HepG2 (cell line): ENCODE measurements at regions not wholly inside any gene's neighbourhood (a gene's known extent, or its start where the extent isn't known, plus 50 kb on each side); places are given as distances from the start of the nearest gene placed in this dataset.

Experiments used
- ATAC-seq: fragments of 200-7000 bp; cut with Tn5 transposase; 3 replicates; pipeline ENCODE4 v1.9.1; 2020; ENCODE audit warnings: mild to moderate bottlenecking, moderate library complexity
- BruUV-seq: library from RNA; stranded (reverse); fragments of 400-500 nt; replicated peaks from 2 replicates; lab custom pipeline; 2021; lab: Mats Ljungman, UMichigan
- CTCF ChIA-PET: fragments of 300-600 bp; formaldehyde crosslinking; extraction: SDS; loops from one replicate; lab custom pipeline; 2021; ENCODE audit warnings: low total read pairs, inconsistent platforms, low intra/inter-chr PET ratio; lab: Yijun Ruan, JAX
- POLR2A ChIA-PET: fragments of 350-600 bp; sonication (Branson Sonifier 250); formaldehyde crosslinking; loops from one replicate; lab custom pipeline; 2020; ENCODE audit warnings: antibody characterized with exemption, inconsistent platforms; lab: Yijun Ruan, JAX
- DNase-seq: peaks from one replicate; pipeline ENCODE4 v3.0.0-alpha.2; 2015; ENCODE audit warnings: low spot score
- FAIRE-seq: peaks from 3 replicates; lab custom pipeline; 2011; peaks lifted over from hg19 to GRCh38; lab: Jason Lieb, UNC
- H2AFZ ChIP-seq: one replicate; pipeline ENCODE4 v1.6.1; 2011; ENCODE audit warnings: low read length, inconsistent platforms
- H3K27ac ChIP-seq: fragments of 300-600 bp; 3 replicates; pipeline ENCODE4 v1.8.0; 2011; ENCODE audit warnings: mixed run types, mild to moderate bottlenecking, mixed read lengths, low read length, inconsistent platforms; ENCODE audit not compliant: insufficient read depth; ENCODE audit errors: extremely low read length
- H3K27me3 ChIP-seq, 2 experiments: fragments of 200-600 bp in 1 of 2; 2 replicates in 1 of 2; 3 replicates in 1 of 2; pipeline versions ENCODE4 v1.6.0 to v1.8.0; 2011; ENCODE audit warnings: low read length in 2 of 2, mild to moderate bottlenecking in 2 of 2, moderate library complexity in 2 of 2, inconsistent platforms in 1 of 2; ENCODE audit not compliant: insufficient read depth in 2 of 2, control insufficient read depth in 1 of 2
- H3K36me3 ChIP-seq, 2 experiments: fragments of 200-600 bp in 1 of 2; replicated peaks in 1 of 2; 2 replicates in 1 of 2; 3 replicates in 1 of 2; pipeline versions ENCODE4 v1.5.1 to v1.8.0; 2011; ENCODE audit warnings: low read length in 2 of 2, inconsistent platforms in 1 of 2; ENCODE audit not compliant: insufficient read depth in 2 of 2, control insufficient read depth in 1 of 2
- H3K4me1 ChIP-seq: 2 replicates; pipeline ENCODE4 v1.5.1; 2012; ENCODE audit warnings: low read length, inconsistent platforms; ENCODE audit not compliant: insufficient read depth
- H3K4me2 ChIP-seq: 2 replicates; pipeline ENCODE4 v1.6.0; 2011; ENCODE audit warnings: low read depth, low read length, inconsistent platforms
- H3K4me3 ChIP-seq, 3 experiments: fragments of 200-600 bp in 1 of 3; sonication (generic), shearing (Covaris generic) in 1 of 3; replicated peaks in 1 of 3; 2 replicates each; pipeline ENCODE4 v1.5.1; 2011 to 2016; ENCODE audit warnings: low read length in 3 of 3, inconsistent platforms in 2 of 3, low read depth in 2 of 3, mild to moderate bottlenecking in 2 of 3, control low read depth in 1 of 3, mixed read lengths in 1 of 3; ENCODE audit not compliant: insufficient read depth in 1 of 3
- H3K79me2 ChIP-seq: one replicate; pipeline ENCODE4 v1.6.1; 2011; ENCODE audit warnings: low read length, inconsistent platforms; ENCODE audit not compliant: insufficient read depth
- H3K9ac ChIP-seq: 2 replicates; pipeline ENCODE4 v1.6.0; 2011; ENCODE audit warnings: mild to moderate bottlenecking, low read depth, low read length, inconsistent platforms; ENCODE audit not compliant: insufficient read depth
- H3K9me3 ChIP-seq: 2 replicates; pipeline ENCODE4 v1.5.1; 2012; ENCODE audit warnings: mild to moderate bottlenecking, low read length
- H4K20me1 ChIP-seq: 2 replicates; pipeline ENCODE4 v1.6.0; 2011; ENCODE audit warnings: inconsistent platforms, mild to moderate bottlenecking, low read length, moderate library complexity; ENCODE audit not compliant: insufficient read depth
- AFF4 ChIP-seq: sonication (generic); formaldehyde crosslinking; IDR thresholded peaks from 2 replicates; pipeline ENCODE4 v1.4.0; 2020; ENCODE audit warnings: missing genetic modification reagents
- AHR ChIP-seq: IDR thresholded peaks from 2 replicates; pipeline ENCODE4 v1.6.1; 2018; ENCODE audit warnings: missing genetic modification reagents, missing compliant biosample characterization
- FOXP1 ChIP-seq, 2 experiments: fragments of 450-650 bp in 1 of 2; IDR thresholded peaks; 2 replicates each; pipeline ENCODE4 v1.6.1; 2017 to 2018; ENCODE audit warnings: antibody characterized with exemption in 1 of 2
- RNF2 ChIP-seq: fragments of 450-650 bp; conservative IDR thresholded peaks from 2 replicates; pipeline ENCODE4 v1.6.1; 2016; ENCODE audit warnings: low read depth
- RNF219 ChIP-seq: sonication (generic); formaldehyde crosslinking; IDR thresholded peaks from 2 replicates; pipeline ENCODE4 v1.5.0; 2020; ENCODE audit warnings: mild to moderate bottlenecking, missing genetic modification reagents
- SP5 ChIP-seq: IDR thresholded peaks from 2 replicates; pipeline ENCODE4 v1.6.1; 2016; ENCODE audit warnings: low read depth, borderline replicate concordance
- ZC3H13 ChIP-seq: sonication (generic); formaldehyde crosslinking; IDR thresholded peaks from 2 replicates; pipeline ENCODE4 v1.8.1; 2023; ENCODE audit warnings: mild to moderate bottlenecking, missing genetic modification reagents, moderate library complexity
- ZNF503 ChIP-seq: sonication (generic); formaldehyde crosslinking; IDR thresholded peaks from 2 replicates; pipeline ENCODE4 v1.4.0; 2020; ENCODE audit warnings: missing genetic modification reagents
- ZNF563 ChIP-seq: sonication (generic); formaldehyde crosslinking; IDR thresholded peaks from 2 replicates; pipeline ENCODE4 v1.8.0; 2022; ENCODE audit warnings: mild to moderate bottlenecking, moderate library complexity, missing genetic modification reagents
- ZNF747 ChIP-seq: sonication (generic); formaldehyde crosslinking; IDR thresholded peaks from 2 replicates; pipeline ENCODE4 v1.8.1; 2023; ENCODE audit warnings: missing genetic modification reagents, mild to moderate bottlenecking, borderline replicate concordance
- WGBS: methylation state at CpG from one replicate; pipeline ENCODE4 v1.1.6; 2017; ENCODE audit warnings: low lambda C conversion rate; 5-methylcytosine and 5-hydroxymethylcytosine counted together
- in situ Hi-C: cut with HindIII; loops from 2 replicates; pipeline ENCODE4 v1.10.0; 2017; ENCODE audit warnings: low pct_unique_long_range_greater_than_20kb; ENCODE audit not compliant: extremely low pct_ligation_motif_present
- intact Hi-C: fragments of 100-400 bp; cut with micrococcal nuclease; formaldehyde crosslinking; loops from one replicate; pipeline ENCODE4 v1.10.0; 2022; ENCODE audit not compliant: unreplicated experiment
- TF ChIP-seq, protein P1 (sequence below): sonication (generic); formaldehyde crosslinking; IDR thresholded peaks from 2 replicates; pipeline ENCODE4 v1.8.1; 2023; ENCODE audit warnings: missing genetic modification reagents, mild to moderate bottlenecking, borderline replicate concordance

DNA sequence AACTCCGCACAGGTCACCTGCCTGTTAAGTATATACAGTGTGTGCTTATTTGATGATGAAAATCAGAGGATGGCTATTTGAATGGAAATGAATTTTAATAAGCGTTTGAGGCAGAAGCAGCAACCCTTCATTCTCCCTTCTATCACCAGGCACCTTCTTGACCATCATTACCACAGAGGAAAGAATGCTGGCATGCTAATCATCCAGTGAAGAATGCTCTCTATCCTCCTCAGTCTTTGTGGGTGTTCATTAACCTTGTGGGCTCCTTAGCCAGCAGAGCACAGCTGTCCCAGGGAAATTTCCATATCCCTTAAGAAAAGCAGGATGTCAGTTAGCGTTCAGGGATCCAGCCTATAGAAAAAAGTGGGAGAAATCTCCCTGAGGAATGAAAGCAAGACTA is 428.0 kb upstream of the CAMK1G start:
- intact Hi-C loops, result no loop called here
- TF ChIP-seq ZNF503 (CRISPR knock-in tag) (no peak), ZNF563 (CRISPR knock-in tag) (no peak), SP5 (CRISPR knock-in tag) (no peak), ZC3H13 (CRISPR knock-in tag) (no peak), AHR (CRISPR knock-in tag) (no peak), ZNF747 (no peak), RNF2 (no peak), AFF4 (CRISPR knock-in tag) (no peak), FOXP1 (IDR thresholded peaks at IDR 0.05) (no peak), FOXP1 (CRISPR knock-in tag; IDR thresholded peaks at IDR 0.05) (no peak), RNF219 (no peak)
- TF ChIP-seq, protein P1, sequence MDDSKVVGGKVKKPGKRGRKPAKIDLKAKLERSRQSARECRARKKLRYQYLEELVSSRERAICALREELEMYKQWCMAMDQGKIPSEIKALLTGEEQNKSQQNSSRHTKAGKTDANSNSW (CRISPR knock-in tag), result no peak
- Histone ChIP-seq H3K79me2 (no peaks in the 10 kb centered on the region), H3K36me3 (no peaks in the 10 kb centered on the region), H4K20me1 (no peaks in the 10 kb centered on the region), H3K4me1 (no peaks in the 10 kb centered on the region), H3K27me3 (no peaks in the 10 kb centered on the region), H3K9ac (no peak overlapping the region), H2AFZ (no peak overlapping the region), H3K4me3 (no peak overlapping the region), H3K4me2 (no peak overlapping the region), H3K27ac (no peak overlapping the region), H3K9me3 (no peaks in the 10 kb centered on the region)
- CTCF ChIA-PET, result no interaction called here
- BruUV-seq, result no TSS peak
- no peak for FAIRE-seq
- POLR2A ChIA-PET, result no interaction called here
- 2% methylated on average over 3 of the region's 3 CpGs for WGBS
- ATAC-seq, result no peak
- DNase-seq, result no peak
- in situ Hi-C loops, result no loop called here
